H9 (cell line): ENCODE measurements at regions not wholly inside any gene's neighbourhood (a gene's known extent, or its start where the extent isn't known, plus 50 kb on each side); places are given as distances from the start of the nearest gene placed in this dataset.

Source experiments
- DNase-seq: peaks from one replicate; pipeline ENCODE4 v3.0.0-alpha.2; 2017
- H2AFZ ChIP-seq: one replicate; pipeline ENCODE4 v1.6.1; 2013; ENCODE audit warnings: mild to moderate bottlenecking, low read length, control low read depth, moderate library complexity
- H2AK5ac ChIP-seq: 2 replicates; pipeline ENCODE4 v1.6.1; 2013; ENCODE audit warnings: low read length, control low read depth, mixed read lengths; ENCODE audit not compliant: insufficient read length
- H2BK120ac ChIP-seq: one replicate; pipeline ENCODE4 v1.6.1; 2013; ENCODE audit warnings: low read depth, mild to moderate bottlenecking, low read length, control low read depth, inconsistent platforms; ENCODE audit not compliant: poor library complexity, severe bottlenecking
- H2BK12ac ChIP-seq: 2 replicates; pipeline ENCODE4 v1.6.1; 2013; ENCODE audit warnings: low read length, control low read depth, mixed read lengths, low read depth; ENCODE audit not compliant: insufficient read length
- H2BK15ac ChIP-seq: 2 replicates; pipeline ENCODE4 v1.6.1; 2013; ENCODE audit warnings: low read depth, low read length, control low read depth
- H2BK20ac ChIP-seq: one replicate; pipeline ENCODE4 v1.6.1; 2013; ENCODE audit warnings: low read depth, mild to moderate bottlenecking, low read length, control low read depth, inconsistent platforms; ENCODE audit not compliant: poor library complexity, severe bottlenecking
- H2BK5ac ChIP-seq: 2 replicates; pipeline ENCODE4 v1.6.1; 2013; ENCODE audit warnings: low read length, control low read depth, mixed read lengths; ENCODE audit not compliant: insufficient read length
- H3K14ac ChIP-seq: 2 replicates; pipeline ENCODE4 v1.6.1; 2013; ENCODE audit warnings: low read length, control low read depth; ENCODE audit not compliant: insufficient read depth
- H3K18ac ChIP-seq: 2 replicates; pipeline ENCODE4 v1.6.1; 2013; ENCODE audit warnings: low read depth, mild to moderate bottlenecking, mixed read lengths, low read length, control low read depth; ENCODE audit not compliant: insufficient read length
- H3K23ac ChIP-seq: 2 replicates; pipeline ENCODE4 v1.6.1; 2013; ENCODE audit warnings: low read length, control low read depth, mixed read lengths, low read depth; ENCODE audit not compliant: insufficient read length
- H3K23me2 ChIP-seq: 2 replicates; pipeline ENCODE4 v1.6.1; 2013; ENCODE audit warnings: low read depth, mild to moderate bottlenecking, mixed read lengths, low read length, control low read depth; ENCODE audit not compliant: insufficient read length, poor library complexity, severe bottlenecking
- H3K27ac ChIP-seq: 2 replicates; pipeline ENCODE4 v1.5.1; 2013; ENCODE audit warnings: low read length, control low read depth, mixed read lengths, low read depth; ENCODE audit not compliant: insufficient read length
- H3K27me3 ChIP-seq: 2 replicates; pipeline ENCODE4 v1.6.1; 2013; ENCODE audit warnings: low read length, control low read depth, inconsistent platforms; ENCODE audit not compliant: insufficient read depth
- H3K4ac ChIP-seq: 2 replicates; pipeline ENCODE4 v1.6.1; 2013; ENCODE audit warnings: low read depth, mild to moderate bottlenecking, control low read depth, inconsistent platforms, low read length, moderate library complexity
- H3K4me1 ChIP-seq: 2 replicates; pipeline ENCODE4 v1.6.1; 2013; ENCODE audit warnings: low read length, control low read depth, inconsistent platforms; ENCODE audit not compliant: insufficient read depth
- H3K4me2 ChIP-seq: 2 replicates; pipeline ENCODE4 v1.6.1; 2013; ENCODE audit warnings: low read length, control low read depth, mixed read lengths; ENCODE audit not compliant: insufficient read length, insufficient read depth
- H3K56ac ChIP-seq: 2 replicates; pipeline ENCODE4 v1.6.1; 2013; ENCODE audit warnings: low read depth, mild to moderate bottlenecking, mixed read lengths, low read length, control low read depth; ENCODE audit not compliant: insufficient read length
- H3K79me1 ChIP-seq: 2 replicates; pipeline ENCODE4 v1.6.1; 2013; ENCODE audit warnings: low read depth, mild to moderate bottlenecking, moderate library complexity, low read length, control low read depth, inconsistent platforms; ENCODE audit not compliant: insufficient read depth, poor library complexity, severe bottlenecking
- H3K79me2 ChIP-seq: 2 replicates; pipeline ENCODE4 v1.6.1; 2013; ENCODE audit warnings: low read length, control low read depth, inconsistent platforms; ENCODE audit not compliant: insufficient read depth
- H3K9ac ChIP-seq: 2 replicates; pipeline ENCODE4 v1.6.1; 2013; ENCODE audit warnings: low read length, control low read depth, mixed read lengths; ENCODE audit not compliant: insufficient read length; ENCODE audit errors: extremely low read depth
- H3K9me3 ChIP-seq: one replicate; pipeline ENCODE4 v1.6.1; 2013; ENCODE audit warnings: low read depth, low read length, inconsistent platforms; ENCODE audit not compliant: control insufficient read depth
- H3T11ph ChIP-seq: one replicate; pipeline ENCODE4 v1.6.1; 2013; ENCODE audit warnings: mild to moderate bottlenecking, low read length, control low read depth, inconsistent platforms
- H4K20me1 ChIP-seq: one replicate; pipeline ENCODE4 v1.6.1; 2013; ENCODE audit not compliant: control insufficient read depth, insufficient read length, insufficient read depth
- H4K5ac ChIP-seq: 2 replicates; pipeline ENCODE4 v1.6.1; 2013; ENCODE audit warnings: low read depth, mild to moderate bottlenecking, mixed read lengths, low read length, control low read depth; ENCODE audit not compliant: insufficient read length
- H4K8ac ChIP-seq: replicated peaks from 2 replicates; pipeline ENCODE4 v1.6.1; 2013; ENCODE audit warnings: low read length, control low read depth, mixed read lengths, low read depth; ENCODE audit not compliant: insufficient read length
- H4K91ac ChIP-seq: 2 replicates; pipeline ENCODE4 v1.6.1; 2013; ENCODE audit warnings: low read depth, mild to moderate bottlenecking, moderate library complexity, mixed read lengths, low read length, control low read depth; ENCODE audit not compliant: insufficient read length
- H3K27ac Mint-ChIP-seq, 3 experiments: 2 replicates in 2 of 3; 3 replicates in 1 of 3; pipeline ENCODE4 v1.8.0; 2020 to 2021; ENCODE audit warnings: mixed read lengths in 3 of 3, mild to moderate bottlenecking in 1 of 3, moderate library complexity in 1 of 3
- H3K27me3 Mint-ChIP-seq: 2 replicates; pipeline ENCODE4 v1.8.0; 2021; ENCODE audit warnings: low read depth, mild to moderate bottlenecking, moderate library complexity, mixed read lengths
- H3K36me3 Mint-ChIP-seq, 3 experiments: 2 replicates in 2 of 3; 3 replicates in 1 of 3; pipeline ENCODE4 v1.8.0; 2020 to 2021; ENCODE audit warnings: low read depth in 3 of 3, mixed read lengths in 3 of 3; ENCODE audit not compliant: insufficient read depth in 1 of 3
- H3K4me1 Mint-ChIP-seq, 2 experiments: 2 replicates each; pipeline ENCODE4 v1.8.0; 2020; ENCODE audit warnings: mixed read lengths in 2 of 2
- H3K4me3 Mint-ChIP-seq, 2 experiments: 2 replicates in 1 of 2; 3 replicates in 1 of 2; pipeline ENCODE4 v1.8.0; 2020 to 2021; ENCODE audit warnings: mild to moderate bottlenecking in 2 of 2, mixed read lengths in 2 of 2, moderate library complexity in 1 of 2
- H3K9me3 Mint-ChIP-seq, 2 experiments: 2 replicates in 1 of 2; 3 replicates in 1 of 2; pipeline ENCODE4 v1.8.0; 2020; ENCODE audit warnings: mild to moderate bottlenecking in 2 of 2, mixed read lengths in 2 of 2, moderate library complexity in 1 of 2
- WGBS: extraction: QIAGEN DNeasy Blood & Tissue Kit; methylation state at CpG from one replicate; pipeline ENCODE4 v1.1.7; 2013; ENCODE audit warnings: missing lambda C conversion rate, low lambda C conversion rate, mixed read lengths; ENCODE audit not compliant: insufficient read length; ENCODE audit errors: extremely low coverage; 5-methylcytosine and 5-hydroxymethylcytosine counted together
- TF ChIP-seq, protein P1 (sequence below): fragments of 200-600 bp; sonication (generic); conservative IDR thresholded peaks from 3 replicates; pipeline ENCODE4 v1.8.0; 2021; ENCODE audit warnings: antibody characterized with exemption, mild to moderate bottlenecking

DNA sequence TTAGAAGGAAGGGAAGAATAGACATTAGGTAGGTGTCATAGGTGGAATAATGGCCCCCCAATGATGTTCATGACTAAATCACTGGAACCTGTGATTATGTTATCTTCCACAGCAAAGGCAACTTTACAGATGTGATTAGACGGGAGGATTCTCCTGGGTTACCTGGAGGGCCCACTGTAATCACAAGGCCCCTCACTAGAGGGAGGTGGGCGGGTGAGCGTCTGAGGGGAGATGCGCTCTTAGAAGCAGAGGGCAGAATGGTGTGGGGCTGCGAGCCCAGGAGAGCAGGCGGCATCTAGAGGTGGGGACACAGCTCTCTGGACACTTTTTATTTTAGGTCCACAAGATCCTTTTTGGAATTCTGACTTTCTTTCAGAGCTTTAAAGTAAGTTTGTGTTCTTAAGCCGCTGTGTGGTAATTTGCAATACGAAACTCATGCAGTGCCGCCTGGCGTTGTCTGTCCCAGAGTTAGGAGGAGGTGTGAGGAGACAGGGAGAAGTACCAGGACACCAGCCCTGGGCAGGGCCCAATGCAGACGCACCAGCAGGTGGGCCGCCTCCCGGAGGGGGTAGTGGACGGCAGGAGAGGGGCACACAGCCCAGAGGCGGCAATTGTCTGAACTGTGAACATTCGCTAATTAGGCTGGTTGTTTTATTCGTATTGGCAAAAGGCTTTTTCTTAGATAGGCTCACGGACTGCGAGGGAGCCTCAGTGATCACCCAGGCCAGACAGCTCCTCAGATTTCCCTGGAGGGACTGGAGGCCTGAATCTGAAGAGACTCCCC, 51.1 kb upstream of the FANCC start:
- H2AFZ ChIP-seq: no peak overlapping the region
- H4K91ac ChIP-seq: no peak overlapping the region
- no peak overlapping the region for H3K56ac ChIP-seq
- H4K8ac ChIP-seq: no peak overlapping the region
- no peak overlapping the region for H2BK15ac ChIP-seq
- H3K9ac ChIP-seq: no peak overlapping the region
- H3K18ac ChIP-seq: no peak overlapping the region
- no peak overlapping the region for H2AK5ac ChIP-seq
- no peak overlapping the region for H3K23ac ChIP-seq
- no peak overlapping the region for H3T11ph ChIP-seq
- H3K4me2 ChIP-seq: no peak overlapping the region
- no peak overlapping the region for H4K5ac ChIP-seq
- DNase-seq: no peak
- H3K79me1 ChIP-seq: no peaks in the 10 kb centered on the region
- H3K4ac ChIP-seq: no peak overlapping the region
- Mint-ChIP-seq H3K4me1 (peaks cover 21 to 24% of the 10 kb centered on the region in 2 experiments), H3K9me3 (peaks cover 6 to 8% of the 10 kb centered on the region in 2 experiments), H3K27me3 (peaks cover 7% of the 10 kb centered on the region), H3K4me3 (no peak overlapping the region), H3K36me3 (peaks cover 2 to 6% (median 5%) of the 10 kb centered on the region in 3 experiments; a peak in 6 of 7 replicates), H3K27ac (no peak overlapping the region)
- H3K23me2 ChIP-seq: no peaks in the 10 kb centered on the region
- H2BK12ac ChIP-seq: no peak overlapping the region
- no peak overlapping the region for H2BK5ac ChIP-seq
- H3K27me3 ChIP-seq: no peaks in the 10 kb centered on the region
- no peak overlapping the region for H2BK120ac ChIP-seq
- H4K20me1 ChIP-seq: no peaks in the 10 kb centered on the region
- TF ChIP-seq, protein P1, sequence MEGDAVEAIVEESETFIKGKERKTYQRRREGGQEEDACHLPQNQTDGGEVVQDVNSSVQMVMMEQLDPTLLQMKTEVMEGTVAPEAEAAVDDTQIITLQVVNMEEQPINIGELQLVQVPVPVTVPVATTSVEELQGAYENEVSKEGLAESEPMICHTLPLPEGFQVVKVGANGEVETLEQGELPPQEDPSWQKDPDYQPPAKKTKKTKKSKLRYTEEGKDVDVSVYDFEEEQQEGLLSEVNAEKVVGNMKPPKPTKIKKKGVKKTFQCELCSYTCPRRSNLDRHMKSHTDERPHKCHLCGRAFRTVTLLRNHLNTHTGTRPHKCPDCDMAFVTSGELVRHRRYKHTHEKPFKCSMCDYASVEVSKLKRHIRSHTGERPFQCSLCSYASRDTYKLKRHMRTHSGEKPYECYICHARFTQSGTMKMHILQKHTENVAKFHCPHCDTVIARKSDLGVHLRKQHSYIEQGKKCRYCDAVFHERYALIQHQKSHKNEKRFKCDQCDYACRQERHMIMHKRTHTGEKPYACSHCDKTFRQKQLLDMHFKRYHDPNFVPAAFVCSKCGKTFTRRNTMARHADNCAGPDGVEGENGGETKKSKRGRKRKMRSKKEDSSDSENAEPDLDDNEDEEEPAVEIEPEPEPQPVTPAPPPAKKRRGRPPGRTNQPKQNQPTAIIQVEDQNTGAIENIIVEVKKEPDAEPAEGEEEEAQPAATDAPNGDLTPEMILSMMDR: no peak
- H3K14ac ChIP-seq: no peak overlapping the region
- H2BK20ac ChIP-seq: no peak overlapping the region
- no CpG with 5 or more reads among the region's 19 CpGs for WGBS
- H3K79me2 ChIP-seq: no peaks in the 10 kb centered on the region
- 0 out of 2 replicates have a peak, but pooled peaks cover 3% of the 10 kb centered on the region for H3K4me1 ChIP-seq
- no peaks in the 10 kb centered on the region for H3K9me3 ChIP-seq
- H3K27ac ChIP-seq: no peak overlapping the region
